Globus pallidus (tissue), 1 donor: ENCODE measurements at regions not wholly inside any gene's neighbourhood (a gene's known extent, or its start where the extent isn't known, plus 50 kb on each side); places are given as distances from the start of the nearest gene placed in this dataset.

Experiments used
- DNase-seq: peaks from one replicate; pipeline ENCODE4 v3.0.0-alpha.2; 2015; ENCODE audit warnings: low spot score

- no peak for DNase-seq
Measured at GRCh38 chr14:79961197-79961596, 250.1 kb downstream of the DIO2 start.

DNA sequence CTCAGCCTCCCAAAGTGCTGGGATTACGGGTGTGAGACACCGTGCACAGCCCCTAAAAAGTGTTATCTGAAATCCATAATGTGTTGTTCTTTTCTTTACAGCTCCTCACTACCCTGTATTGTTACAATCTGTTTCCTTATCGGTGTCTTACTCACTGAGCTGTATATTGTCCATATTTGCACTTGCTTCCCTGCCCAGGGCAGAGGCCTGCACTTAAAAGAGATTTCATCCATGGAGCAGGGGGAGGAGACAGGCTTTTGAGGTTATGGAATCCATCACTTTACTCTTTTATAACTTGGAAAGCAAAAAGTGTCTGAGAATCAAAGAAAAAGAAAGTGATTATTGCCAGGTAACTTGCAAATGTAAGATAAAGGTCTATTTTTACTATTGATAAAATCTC is 251.0 kb downstream of the DIO2 start:
- DNase-seq = no peak

- no peak for DNase-seq
Measured at GRCh38 chr14:79951572-79951971, 259.7 kb downstream of the DIO2 start.

- DNase-seq = no peak
Measured at GRCh38 chr14:79949906-79950305, 261.4 kb downstream of the DIO2 start.

- no peak for DNase-seq
Measured at GRCh38 chr14:79947440-79948054, 263.8 kb downstream of the DIO2 start.

GRCh38 chr14:79939235-79939634 is 272.1 kb downstream of the DIO2 start:
- DNase-seq = no peak

- no peak for DNase-seq
Measured at GRCh38 chr14:79938185-79938584, 273.1 kb downstream of the DIO2 start.

DNA sequence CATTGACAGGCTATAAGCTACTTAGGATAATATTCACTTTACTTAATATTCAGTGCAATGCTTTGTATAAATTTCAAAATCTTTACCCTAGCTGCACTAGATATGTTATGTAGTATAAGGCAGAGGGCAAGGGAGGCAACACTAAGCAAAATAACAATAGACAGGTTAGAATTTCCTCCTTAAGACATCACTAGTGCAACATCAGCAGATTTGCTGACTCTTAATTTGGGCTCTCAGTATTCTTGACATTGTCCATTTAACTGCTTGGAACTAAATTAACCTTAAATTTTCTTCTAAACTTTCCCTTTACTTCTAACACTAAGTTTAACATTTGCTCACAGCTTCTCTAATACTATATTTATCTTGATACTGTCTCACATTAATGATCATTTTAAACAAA is 273.9 kb downstream of the DIO2 start:
- DNase-seq = no peak

DNA sequence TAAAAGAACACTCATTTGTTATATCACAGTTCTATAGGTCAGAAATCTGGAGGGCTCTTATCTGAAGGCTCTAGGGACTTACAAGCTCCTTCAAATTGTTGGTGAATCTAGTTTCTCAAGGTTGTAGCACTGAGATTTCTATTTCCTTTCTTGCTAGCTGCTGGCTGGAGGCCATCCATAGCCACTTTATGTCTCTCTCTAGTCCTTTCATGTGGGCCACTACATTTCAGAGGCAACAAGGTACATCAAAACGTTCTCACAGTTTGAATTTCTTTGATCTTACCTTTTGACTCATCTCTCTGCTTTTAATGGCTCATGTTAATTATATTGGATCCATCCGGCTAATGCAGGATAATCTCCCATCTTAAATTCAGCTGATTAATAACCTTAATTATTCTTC is 286.8 kb downstream of the DIO2 start:
- DNase-seq = no peak

DNA sequence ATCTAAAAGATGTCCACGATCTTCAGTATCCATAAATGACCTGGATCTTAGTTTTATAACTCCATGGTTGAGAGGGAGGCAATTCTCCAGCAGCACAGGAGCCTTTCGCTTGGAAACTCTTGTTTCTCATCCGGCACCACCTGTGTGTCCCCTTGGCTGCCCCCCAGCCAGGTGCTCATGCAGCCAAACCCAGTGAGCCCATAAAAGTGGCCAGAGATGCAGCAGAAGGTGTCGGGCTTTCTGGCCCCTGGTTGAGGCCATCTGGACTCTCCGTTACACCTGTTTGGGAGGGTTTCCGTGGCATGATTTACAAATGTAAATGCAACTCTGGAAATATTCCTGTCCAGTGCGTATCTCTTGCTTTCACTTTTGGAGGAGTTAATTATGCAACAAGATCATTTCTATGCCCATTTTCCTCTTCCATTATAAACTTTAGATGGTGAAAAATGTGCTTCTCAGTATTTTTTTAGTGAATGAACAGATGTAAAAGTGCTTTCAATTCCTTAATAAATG is 291.1 kb downstream of the DIO2 start:
- no peak for DNase-seq
